DMS79 treated with DMSO at 0.1 percent for 48 hours (cell line): ENCODE measurements at regions not wholly inside any gene's neighbourhood (a gene's known extent, or its start where the extent isn't known, plus 50 kb on each side); places are given as distances from the start of the nearest gene placed in this dataset.

Experiments used
- DNase-seq: peaks from one replicate; lab custom pipeline; 2025; lab: John Stamatoyannopoulos, UW

DNA sequence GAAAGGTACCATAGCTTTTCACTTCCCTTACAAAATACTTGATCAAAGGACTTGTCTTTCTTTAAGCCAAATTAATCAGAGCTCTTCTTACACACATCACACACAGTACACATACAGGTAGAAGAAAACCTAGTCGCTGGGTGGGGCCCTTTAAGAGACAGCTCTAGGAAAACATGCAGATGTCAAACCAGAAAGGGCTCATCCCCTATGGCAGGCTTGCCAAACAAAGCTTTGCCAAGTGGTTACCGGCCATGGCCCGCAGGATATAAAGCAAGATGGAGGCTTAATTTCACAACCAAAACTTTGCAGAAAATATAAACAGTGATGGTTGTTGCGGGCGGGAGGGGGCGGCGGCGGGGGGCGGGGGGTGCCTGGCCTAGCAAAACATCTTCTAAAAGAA is 2156.0 kb upstream of the PIK3C3 start:
- DNase-seq = peak; percentile 61

DNA sequence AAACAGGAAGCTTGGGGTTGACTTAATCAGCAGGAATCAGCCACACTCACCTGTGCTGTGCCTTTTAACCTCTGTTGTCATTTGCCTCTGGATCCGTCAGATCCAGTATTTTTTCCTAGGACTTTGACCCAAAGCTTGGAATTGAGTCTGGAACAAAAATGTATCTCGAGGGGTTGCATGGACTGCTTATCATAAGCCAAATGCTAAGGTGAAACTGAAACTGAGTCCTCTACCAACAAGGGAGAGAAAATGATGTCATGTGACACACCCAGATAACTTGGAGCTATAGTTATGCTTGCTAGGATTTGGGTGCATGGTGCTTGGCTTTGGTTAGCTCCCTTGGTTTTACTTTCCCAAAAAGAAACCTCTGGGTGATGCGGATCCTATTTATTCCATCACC is 2158.6 kb upstream of the PIK3C3 start:
- DNase-seq = peak; percentile 11

DNA sequence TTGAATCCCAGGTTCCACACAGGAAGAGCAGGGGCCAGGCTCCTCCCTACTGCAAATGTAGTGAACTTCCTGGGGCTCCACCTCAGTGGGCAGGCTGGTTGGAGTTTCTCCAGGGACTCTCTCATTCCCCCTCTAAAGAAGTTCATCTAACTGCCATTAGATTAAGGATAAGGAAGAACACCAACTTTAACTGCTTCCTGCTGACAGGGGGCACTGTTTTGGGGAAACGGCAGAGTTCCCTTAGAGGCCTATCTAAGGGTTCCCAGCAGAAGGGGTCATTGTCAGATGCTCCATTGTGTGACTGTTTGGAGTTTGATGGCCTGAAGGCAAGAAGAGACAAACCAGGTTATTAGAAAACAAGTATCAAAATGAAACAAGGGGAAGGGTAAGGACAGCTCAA is 2159.7 kb upstream of the PIK3C3 start:
- no peak for DNase-seq

DNA sequence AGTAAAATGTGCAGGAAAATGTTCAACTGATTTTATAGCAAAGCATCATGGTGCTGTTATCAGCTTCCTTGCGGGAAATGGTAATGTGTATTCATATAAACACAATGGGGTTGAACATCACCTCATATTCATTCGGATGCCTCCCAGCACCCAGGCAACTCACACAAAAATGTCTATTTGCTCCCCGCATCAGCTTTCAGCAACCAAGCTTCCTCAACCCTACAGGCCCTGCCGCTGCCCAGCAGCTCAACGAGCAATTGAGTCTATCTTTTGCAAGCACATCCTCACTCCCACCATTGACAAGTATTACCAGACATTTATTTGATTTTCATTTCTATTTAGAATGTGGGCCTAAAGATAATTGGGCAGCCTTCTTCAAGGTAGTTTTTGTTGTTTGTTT is 2161.4 kb upstream of the PIK3C3 start:
- no peak for DNase-seq

DNA sequence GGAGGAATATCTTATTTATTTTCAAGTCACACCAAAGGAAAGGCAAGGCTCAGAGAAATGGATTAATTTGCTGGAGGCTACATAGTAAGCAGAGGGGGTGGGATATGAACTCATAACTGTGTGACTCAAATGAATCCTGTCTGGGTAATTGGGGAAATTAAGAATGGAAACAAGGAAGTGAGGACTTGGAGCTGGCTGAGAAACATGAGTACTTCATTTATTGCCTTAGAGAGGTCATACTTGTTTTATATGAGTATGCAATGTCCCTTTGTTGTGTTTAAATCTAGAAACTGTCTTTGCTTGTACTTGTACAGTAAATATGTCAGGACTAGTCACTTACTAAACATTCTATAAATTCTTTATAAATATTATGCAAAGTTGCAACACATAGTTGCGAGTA is 2166.7 kb upstream of the PIK3C3 start:
- DNase-seq = no peak

DNA sequence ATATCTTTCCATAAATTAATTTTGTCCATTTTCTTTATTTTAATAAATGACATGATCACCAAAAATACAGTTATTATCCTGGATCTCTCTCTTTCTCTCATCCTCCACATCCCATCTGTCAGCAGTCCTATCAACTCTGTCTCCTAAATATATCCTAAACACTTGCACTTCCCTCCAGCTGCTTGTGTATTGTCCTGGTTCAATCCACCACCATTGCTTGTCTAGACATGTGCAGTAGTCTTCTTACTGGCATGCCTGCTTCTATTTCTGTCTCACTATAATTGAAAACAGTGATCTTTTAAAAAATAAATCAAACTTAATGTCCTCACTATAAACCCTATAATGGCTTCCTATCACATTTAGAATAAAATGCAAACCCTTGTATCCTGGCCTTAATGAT is 2168.6 kb upstream of the PIK3C3 start:
- no peak for DNase-seq

DNA sequence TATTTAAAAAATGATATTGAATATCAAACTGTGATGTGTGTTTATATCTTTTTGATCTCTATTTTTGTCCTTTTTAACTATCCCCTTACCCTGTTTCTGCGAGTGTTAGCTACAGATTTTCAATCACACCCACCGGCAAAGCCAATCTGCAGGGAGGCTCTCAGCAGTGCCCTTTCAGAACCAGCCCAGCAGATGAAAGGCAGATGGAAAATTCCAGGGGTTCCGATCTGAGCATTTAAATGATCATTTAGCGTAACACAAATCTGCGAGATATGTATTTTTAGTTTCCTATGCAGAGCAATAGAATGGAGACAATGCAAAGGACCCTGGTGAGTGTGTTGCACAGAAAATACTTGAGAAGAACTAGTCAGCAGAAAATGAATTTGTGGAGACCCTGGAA is 2170.5 kb upstream of the PIK3C3 start:
- peak; percentile 56 for DNase-seq

DNA sequence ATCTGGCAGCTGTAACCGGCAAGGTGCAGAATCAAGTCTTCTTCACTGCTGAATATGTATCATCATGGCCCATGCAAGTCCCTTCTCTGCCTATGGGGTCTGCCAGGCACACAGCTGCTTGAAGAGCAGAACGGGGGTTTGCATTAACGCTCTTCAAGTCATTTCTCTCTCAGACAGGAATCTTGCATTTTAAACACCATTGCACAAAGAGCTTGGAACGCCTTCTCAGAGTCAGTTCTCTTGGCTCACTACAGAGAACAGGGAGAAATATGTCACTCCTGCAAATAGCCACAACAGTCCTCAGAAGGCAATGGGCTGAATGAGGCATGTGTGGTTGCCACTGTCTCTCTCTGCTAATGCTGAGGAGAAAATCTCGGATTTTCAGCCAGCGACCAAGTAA is 2173.5 kb upstream of the PIK3C3 start:
- no peak for DNase-seq

DNA sequence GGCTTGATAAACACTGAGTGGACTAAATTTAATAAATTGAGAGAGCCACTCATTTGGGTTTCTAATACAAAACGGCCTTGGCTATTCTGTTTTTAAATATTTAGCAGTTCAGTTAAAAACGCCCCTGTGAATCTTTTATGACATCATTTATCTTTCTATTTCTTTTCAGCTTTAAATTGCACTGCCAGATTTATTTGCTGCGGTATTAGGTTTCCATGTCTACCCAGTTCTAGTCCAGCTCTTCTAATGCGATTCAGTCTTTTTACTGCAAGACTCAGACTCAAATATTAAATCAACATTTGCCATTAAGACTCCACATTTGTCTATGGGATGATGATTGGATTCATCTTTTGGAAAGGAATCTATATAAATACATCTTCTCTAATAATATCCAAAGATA is 2174.3 kb upstream of the PIK3C3 start:
- no peak for DNase-seq

DNA sequence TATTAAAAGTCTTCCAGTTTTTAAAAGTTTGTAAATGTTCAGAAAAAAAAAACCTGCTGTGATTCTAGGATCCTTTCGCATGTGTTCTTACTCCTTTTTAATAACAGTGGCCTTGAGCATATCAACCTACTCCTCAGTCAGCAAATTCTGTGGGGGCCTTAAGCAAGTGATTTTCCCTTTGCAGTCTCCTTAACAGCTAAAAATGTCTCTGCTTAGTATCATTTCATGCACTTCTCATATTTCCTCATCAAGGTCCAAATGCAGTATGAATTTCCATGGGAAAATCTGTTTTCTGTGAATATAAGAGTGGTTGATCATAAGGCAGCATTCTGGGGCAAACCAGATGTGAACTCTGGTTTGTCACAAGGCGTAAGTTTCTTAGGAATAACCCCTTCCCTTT is 2175.1 kb upstream of the PIK3C3 start:
- DNase-seq = no peak

DNA sequence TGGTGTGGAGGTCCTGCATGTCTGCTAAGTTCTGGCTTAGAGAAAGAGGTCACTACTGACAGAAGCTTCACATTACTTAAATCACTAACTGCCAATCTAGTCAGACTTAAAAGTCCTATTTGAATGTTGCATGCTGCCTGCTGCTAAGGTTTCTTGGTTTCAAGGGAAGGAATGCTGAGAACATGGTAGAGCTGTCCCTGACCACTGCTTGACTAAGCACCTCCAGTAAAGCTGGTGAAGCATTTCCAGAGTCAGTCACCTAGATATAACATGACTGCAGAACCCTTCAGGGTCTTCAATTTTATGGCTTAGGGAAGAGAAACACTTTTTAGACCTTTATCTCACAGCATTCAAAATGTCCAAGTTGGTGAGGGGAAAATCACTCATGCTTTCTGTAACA is 2178.3 kb upstream of the PIK3C3 start:
- no peak for DNase-seq

DNA sequence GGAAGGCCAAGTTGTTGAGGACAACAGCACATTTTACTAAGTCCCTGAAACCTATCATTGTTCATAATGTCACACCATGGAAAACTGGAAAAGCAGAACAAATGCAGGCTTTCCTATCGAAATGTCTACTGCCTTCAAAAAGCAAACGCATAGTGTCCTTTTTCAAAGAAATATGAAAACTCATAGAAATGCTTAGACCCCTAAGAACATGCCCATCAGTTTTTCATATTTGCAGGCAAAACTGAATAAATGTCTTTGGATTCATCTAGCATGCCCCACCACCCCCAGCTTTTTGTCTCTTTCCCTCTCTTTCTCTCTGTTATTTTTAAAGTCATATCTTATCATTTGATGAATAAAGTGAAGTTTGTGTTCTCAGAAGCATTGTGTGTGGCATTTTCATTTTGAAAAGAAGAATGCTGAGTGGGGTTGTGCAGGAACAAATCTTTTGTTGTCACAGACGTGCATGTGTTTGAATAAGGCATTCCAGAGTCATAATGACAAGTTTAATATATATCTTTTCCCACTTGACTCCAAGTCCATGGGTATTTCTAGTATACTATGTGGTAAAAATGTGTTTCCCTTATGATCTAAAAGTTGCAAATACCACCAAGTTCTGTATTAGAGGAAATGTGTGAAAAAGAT is 2180.0 kb upstream of the PIK3C3 start:
- DNase-seq = no peak

DNA sequence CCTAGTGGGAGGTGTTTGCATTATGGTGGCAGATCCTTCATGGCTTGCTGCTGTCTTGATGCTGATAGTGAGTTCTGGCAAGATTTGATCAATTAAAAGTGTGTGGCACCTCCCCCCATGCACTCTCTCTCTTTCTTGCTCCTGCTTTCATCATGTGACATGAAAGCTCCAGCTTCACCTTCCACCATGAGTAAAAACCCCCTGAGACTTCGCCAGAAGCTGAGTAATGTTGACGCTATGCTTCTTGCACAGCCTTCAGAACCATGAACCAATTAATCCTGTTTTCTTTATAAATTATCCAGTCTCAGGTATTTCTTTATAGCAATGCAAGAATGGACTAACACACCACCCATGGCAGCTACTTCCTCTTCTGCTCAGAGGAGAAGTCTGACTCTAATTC is 2181.4 kb upstream of the PIK3C3 start:
- DNase-seq = no peak

DNA sequence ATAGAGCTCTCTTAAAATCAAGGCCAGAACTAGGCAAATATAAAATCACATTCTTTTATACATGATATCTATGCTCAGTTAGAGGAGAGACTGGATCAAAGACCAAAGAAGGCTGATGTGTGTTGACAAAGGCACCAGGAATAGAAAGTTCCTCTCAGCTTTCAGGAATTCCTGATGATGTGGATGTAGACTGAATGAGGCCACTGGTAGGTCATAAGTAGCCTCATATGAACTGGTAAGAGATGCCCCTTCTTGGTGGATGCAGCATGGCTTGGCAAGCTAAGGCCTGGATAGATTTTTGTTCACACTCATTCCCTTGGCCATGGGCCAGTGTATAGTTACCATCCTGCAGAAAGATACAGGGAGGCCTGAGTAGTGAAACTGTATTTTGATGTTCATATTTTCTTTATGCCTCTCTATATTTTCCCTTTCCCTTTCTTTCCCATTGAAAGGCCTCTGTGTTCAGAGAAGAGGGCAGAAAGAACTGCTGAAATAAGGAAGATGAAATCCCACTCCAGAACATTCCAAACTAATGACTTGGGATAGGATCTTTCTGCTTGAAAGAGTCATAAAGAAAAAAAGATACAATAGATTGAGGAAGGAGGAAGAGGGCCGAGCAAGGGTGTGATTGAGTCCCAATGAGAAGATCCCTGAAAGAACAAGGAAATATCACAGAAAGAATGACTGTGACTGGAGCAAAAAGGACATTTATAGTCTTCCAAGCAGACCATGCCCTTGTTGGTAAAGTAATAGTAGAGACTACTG is 2182.7 kb upstream of the PIK3C3 start:
- no peak for DNase-seq

DNA sequence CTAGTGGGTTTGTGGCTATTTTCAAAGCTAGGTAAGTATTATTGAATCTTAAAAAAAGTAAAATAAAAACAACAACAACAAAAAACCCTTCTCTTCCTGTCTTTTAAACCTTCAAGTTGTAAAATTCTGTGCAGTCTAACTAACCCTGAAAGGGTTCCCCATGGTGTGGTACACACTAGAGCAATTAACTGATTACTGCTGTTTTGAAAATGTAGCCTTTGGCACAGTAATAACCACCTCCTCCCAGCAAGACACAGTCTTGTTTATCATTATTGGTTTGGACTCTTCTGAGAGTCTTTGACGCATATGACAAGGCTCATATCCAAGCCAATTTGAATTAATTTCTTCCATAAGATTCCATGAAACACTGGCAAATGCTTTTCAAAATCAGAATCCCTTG is 2184.6 kb upstream of the PIK3C3 start:
- DNase-seq = no peak

DNA sequence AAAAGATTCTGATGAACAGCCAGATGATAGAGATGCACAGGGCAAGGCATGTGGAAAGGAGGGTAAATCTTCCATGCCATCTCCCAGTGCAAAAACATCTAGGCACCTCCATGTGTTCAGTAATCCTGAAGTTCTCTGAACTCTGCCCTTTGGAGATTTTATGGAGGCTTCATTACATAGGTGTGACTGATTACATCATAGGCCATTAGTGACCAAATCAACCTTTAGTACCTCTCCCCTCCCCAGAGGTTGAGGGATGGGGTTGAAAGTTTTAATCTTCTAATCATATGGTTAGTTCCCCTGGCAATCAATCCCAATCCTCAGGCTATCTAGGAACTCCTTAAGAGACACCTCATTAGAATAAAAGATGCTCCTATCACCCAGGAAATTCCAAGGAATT is 2190.2 kb upstream of the PIK3C3 start:
- no peak for DNase-seq

DNA sequence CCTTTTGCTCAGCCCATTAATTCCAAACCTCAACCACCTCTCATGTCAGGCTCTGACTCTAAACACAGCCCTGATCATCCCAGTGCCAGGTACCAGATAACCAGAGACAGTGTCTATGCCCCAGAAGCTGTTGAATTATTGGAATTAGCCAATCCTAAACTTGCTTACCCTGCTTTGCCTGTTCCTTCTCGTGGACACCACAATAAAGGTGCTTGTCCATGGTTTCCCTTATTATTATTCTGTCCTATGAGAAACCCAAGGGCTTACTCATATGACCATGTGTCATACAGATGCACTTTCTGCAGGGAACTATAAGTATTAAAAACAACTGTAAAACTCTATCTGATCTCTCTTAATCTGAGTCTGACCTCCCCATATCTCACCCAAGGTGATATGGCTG is 2193.8 kb upstream of the PIK3C3 start:
- DNase-seq = no peak

DNA sequence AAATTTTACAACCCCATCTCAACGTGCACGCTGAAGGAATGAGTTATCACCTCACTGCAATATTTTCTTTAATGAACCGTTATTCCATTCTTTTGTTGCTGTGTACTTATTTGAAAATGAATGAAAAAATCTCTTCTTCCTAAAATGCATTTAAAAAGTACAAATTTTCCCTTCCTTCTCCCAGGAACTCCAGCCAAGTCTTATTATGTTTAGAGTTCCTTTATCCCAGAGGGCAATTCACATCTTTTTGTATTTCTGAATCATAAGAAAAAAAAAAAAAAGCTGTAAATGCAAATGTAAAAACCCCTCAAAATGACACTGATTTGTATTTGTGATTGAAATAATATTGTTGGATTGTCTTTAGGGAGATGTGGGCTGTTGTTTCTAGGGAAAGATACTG is 2194.3 kb upstream of the CELF4 start:
- no peak for DNase-seq

DNA sequence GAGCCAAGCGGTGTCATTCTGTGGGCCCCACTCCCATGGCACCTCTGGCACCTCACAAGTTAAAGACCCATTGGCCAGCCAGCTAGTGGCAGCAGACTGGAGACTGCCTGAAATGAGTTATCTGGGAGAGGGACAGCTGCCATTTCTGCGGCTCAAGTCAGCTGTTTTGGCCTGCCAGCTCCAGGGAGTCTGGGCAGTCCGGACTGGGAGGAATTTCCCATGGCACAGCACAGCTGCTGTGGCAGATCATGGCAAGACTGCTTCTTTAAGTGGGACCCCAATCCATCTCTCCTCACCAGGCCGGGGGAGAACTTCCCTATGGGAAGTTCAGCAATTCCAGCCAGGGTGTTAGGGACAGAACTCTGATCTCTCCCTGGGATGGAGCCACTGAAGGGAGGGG is 2187.6 kb upstream of the CELF4 start:
- DNase-seq = no peak

DNA sequence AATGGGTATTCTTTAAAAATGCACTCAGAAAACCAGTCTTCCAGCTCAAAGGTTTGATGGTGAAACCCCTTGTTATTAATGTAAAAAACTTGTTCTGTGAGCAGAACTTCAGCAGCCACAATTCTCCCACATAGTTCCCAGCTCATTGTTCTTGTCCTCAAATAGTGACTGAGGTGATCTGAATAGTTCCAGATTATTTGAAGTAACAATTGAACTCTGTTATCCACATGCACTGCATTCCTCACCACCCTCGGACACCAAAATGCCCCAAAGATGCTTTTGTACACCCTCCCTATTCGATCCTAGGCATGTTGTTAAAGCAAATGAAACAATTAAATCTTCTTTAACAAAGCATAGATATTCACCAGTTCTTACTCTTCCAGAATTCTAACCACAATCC is 2186.8 kb upstream of the CELF4 start:
- DNase-seq = peak; percentile 67

DNA sequence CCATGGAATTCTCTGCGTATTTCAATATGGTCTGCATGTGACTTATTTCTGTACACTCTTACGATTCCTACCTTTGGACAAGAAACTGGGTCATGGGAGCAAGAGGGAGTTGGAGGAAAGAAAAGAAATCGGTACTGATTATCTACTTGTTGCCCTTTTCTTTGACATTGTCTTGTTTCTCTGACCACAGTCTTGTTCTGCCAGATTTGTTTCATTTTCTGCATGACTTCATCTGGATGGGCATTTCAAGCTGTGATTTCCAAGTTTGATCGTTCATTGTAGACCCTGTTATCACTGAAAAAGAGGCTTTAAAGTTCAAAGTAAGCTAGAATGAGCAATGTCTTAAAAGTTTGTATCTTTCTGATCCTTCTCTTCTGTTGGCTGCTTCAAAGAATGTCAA is 2186.3 kb upstream of the CELF4 start:
- peak; percentile 67 for DNase-seq

DNA sequence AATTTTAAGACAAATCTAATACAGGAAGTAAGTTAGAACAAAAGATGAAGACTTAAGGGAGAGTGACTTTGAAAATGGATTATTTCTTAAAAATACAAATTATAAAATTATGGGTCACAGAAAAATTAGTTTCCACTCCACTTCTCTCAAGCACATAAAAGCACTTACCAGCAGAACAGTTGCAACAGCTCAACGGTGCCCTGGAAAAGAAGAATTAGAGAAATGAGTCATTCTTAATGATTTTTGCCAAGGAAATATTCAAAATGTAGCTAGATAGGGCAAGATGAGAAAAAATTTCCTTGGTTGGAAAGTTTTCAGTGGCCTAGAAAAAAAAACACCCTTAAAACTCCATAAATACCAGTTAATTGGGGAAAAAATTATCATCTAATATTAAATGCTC is 2185.6 kb upstream of the CELF4 start:
- peak; percentile 89 for DNase-seq

DNA sequence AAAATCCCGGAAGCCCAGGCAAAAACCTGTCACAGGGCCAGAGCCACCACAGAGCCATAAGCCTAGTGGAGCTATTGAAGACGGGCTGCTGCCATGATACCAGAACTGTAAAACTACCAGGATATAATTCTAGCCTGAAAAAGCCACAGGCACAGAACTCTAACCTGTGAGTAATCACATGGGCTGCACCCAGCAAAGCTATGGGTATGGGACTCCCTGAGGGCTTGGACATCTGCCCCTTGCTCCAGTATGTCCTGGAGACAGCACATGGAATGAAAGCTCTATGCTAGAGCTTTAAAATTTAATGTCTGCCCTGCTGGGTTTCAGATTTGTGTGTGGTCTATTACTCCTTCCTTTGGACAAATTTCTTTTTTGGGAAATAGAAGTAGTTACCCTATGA is 2183.6 kb upstream of the CELF4 start:
- DNase-seq = no peak

DNA sequence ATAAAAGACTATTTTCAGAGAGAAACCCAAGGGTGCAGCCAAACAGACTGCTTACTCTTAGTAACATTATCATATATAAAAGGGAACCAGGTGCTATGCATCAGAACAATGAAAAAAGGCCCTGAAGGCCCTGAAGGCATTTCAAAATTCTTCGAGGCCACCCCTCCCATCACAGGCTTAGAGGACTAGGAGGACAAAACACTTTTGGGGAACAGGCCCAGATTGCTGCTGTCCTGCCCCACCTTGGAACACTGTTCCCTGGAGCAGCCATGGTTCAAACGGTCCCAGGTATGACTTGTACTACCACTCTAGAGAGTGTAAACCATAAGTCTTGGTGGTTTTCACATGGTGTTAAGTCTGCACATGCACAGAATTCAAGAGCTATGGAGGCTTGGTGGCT is 2183.1 kb upstream of the CELF4 start:
- no peak for DNase-seq
